K562 (cell line): ENCODE measurements at regions not wholly inside any gene's neighbourhood (a gene's known extent, or its start where the extent isn't known, plus 50 kb on each side); places are given as distances from the start of the nearest gene placed in this dataset.

Experiments used
- ARHGAP35 ChIP-seq: fragments of 450-650 bp; IDR thresholded peaks from 2 replicates; pipeline ENCODE4 v1.6.1; 2018; ENCODE audit not compliant: partially characterized antibody
- BCLAF1 ChIP-seq, 2 experiments: fragments of 450-650 bp in 1 of 2; IDR thresholded peaks; 2 replicates each; pipeline ENCODE4 v1.6.1; 2011 to 2017; ENCODE audit warnings: low read depth in 2 of 2, antibody characterized with exemption in 1 of 2, borderline replicate concordance in 1 of 2, low read length in 1 of 2, mild to moderate bottlenecking in 1 of 2, mixed read lengths in 1 of 2; ENCODE audit not compliant: control insufficient read depth in 1 of 2
- BHLHE40 ChIP-seq: IDR thresholded peaks from 2 replicates; pipeline ENCODE4 v1.6.1; 2011; ENCODE audit warnings: low read length, improper control_type of control experiment
- EZH2 ChIP-seq: IDR thresholded peaks from 2 replicates; pipeline ENCODE4 v1.6.1; 2012; ENCODE audit warnings: low read depth, mild to moderate bottlenecking, inconsistent platforms, low read length, borderline replicate concordance
- GABPB1 ChIP-seq: sonication (generic); formaldehyde crosslinking; IDR thresholded peaks from 2 replicates; pipeline ENCODE4 v1.8.0; 2022; ENCODE audit warnings: mild to moderate bottlenecking, missing genetic modification reagents
- HNRNPK ChIP-seq: fragments of 200-400 bp; formaldehyde crosslinking; IDR thresholded peaks from one replicate; pipeline ENCODE4 v1.6.1; 2018; ENCODE audit warnings: mild to moderate bottlenecking, low read depth, low read length; ENCODE audit not compliant: poor library complexity, severe bottlenecking
- JUND ChIP-seq, 2 experiments: IDR thresholded peaks; 2 replicates in 1 of 2; 3 replicates in 1 of 2; pipeline ENCODE4 v1.6.1; 2011; ENCODE audit warnings: borderline replicate concordance in 2 of 2, low read depth in 2 of 2, low read length in 2 of 2, improper control_type of control experiment in 1 of 2, missing biosample characterization in 1 of 2, missing genetic modification characterization in 1 of 2, missing genetic modification reagents in 1 of 2
- POLR2A ChIP-seq: fragments of 450-650 bp; conservative IDR thresholded peaks from 2 replicates; pipeline ENCODE4 v1.6.1; 2016
- PREB ChIP-seq: sonication (generic); formaldehyde crosslinking; IDR thresholded peaks from 2 replicates; pipeline ENCODE4 v1.8.1; 2023; ENCODE audit warnings: mild to moderate bottlenecking, missing genetic modification reagents
- SAP30 ChIP-seq: fragments of 200-600 bp; sonication (generic); IDR thresholded peaks from 2 replicates; pipeline ENCODE4 v1.6.1; 2012; ENCODE audit warnings: borderline replicate concordance, low read depth, mild to moderate bottlenecking, moderate library complexity, low read length, control low read depth, inconsistent platforms; ENCODE audit not compliant: insufficient read depth, poor library complexity, severe bottlenecking
- TAF1 ChIP-seq: IDR thresholded peaks from 2 replicates; pipeline ENCODE4 v1.6.1; 2011; ENCODE audit warnings: mild to moderate bottlenecking, low read length, moderate library complexity; ENCODE audit not compliant: insufficient read depth, control insufficient read depth, severe bottlenecking; ENCODE audit errors: extremely low read depth
- TCF7L2 ChIP-seq: fragments of 150-350 bp; IDR thresholded peaks from 2 replicates; pipeline ENCODE4 v1.6.1; 2016; ENCODE audit warnings: low read depth, mild to moderate bottlenecking, low read length, moderate library complexity
- TSC22D4 ChIP-seq: fragments of 450-650 bp; IDR thresholded peaks from 2 replicates; pipeline ENCODE4 v1.6.1; 2016; ENCODE audit warnings: missing genetic modification characterization, missing biosample characterization, control low read depth
- ZBTB11 ChIP-seq, 3 experiments: fragments of 200-800 bp in 1 of 3; fragments of 250-450 bp in 1 of 3; fragments of 450-650 bp in 1 of 3; sonication (Bioruptor Pico) in 1 of 3; sonication (Bioruptor generic) in 1 of 3; formaldehyde crosslinking in 1 of 3; IDR thresholded peaks; 2 replicates each; pipeline versions ENCODE4 v1.6.1 to v1.8.0; 2016 to 2022; ENCODE audit warnings: mild to moderate bottlenecking in 2 of 3, missing genetic modification characterization in 2 of 3, missing compliant biosample characterization in 1 of 3, moderate library complexity in 1 of 3

GRCh38 chrY:19015854-19016253 is 242.3 kb upstream of the HSFY2 start:
- TF ChIP-seq BCLAF1 (IDR thresholded peaks at IDR 0.05; ENCODE audit: borderline replicate concordance in 1 of 2, control insufficient read depth in 1 of 2, low read depth in 2 of 2, low read length in 1 of 2) (no peak), PREB (no peak), TCF7L2 (no peak), TSC22D4 (tag) (no peak), EZH2 (no peak), JUND (IDR thresholded peaks at IDR 0.05; ENCODE audit: borderline replicate concordance, low read depth, low read length) (no peak), JUND (tag; IDR thresholded peaks at IDR 0.05; ENCODE audit: borderline replicate concordance, low read depth, low read length) (no peak), SAP30 (no peak), BHLHE40 (no peak), POLR2A (no peak), ZBTB11 (CRISPR knock-in tag; IDR thresholded peaks at IDR 0.05) (no peak), TAF1 (no peak), GABPB1 (CRISPR knock-in tag) (no peak), HNRNPK (no peak), ARHGAP35 (no peak)
